ENCODE measurements at regions not wholly inside any gene's neighbourhood (a gene's known extent, or its start where the extent isn't known, plus 50 kb on each side); places are given as distances from the start of the nearest gene placed in this dataset.

DNA sequence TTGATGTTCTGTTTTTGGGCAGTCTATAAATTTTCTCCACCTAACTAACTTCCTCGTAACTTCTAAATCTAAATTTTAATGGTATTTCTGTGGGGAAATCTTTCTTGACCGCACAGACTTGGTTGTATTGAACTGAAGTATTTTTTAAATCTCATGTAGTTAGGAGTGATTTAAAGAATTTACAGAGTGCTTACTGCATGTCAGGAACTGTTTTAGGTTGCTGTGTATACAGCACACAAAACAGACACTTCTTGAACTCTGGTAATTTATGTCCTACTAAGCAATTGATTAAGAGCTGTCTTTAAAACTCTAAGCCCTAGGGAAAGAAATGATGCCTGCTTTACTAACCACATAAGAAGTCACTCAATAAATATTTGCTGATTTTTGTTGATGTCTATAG, 1350.2 kb downstream of the ZPLD1 start:
- DNase-seq: no peak
- no peak overlapping the region for H3K4me3 ChIP-seq (ENCODE audit: low read length)
- H3K9me2 ChIP-seq (replicated peaks; ENCODE audit: insufficient read depth, low read length): no peaks in the 10 kb centered on the region
- no peaks in the 10 kb centered on the region for H3K9me3 ChIP-seq (replicated peaks; ENCODE audit: insufficient read depth, low read length)
- no peak overlapping the region for H3K27ac ChIP-seq (ENCODE audit: low read length)
- no peak for TF ChIP-seq EZH2phosphoT487 (IDR thresholded peaks at IDR 0.05; ENCODE audit: low read length)
- TF ChIP-seq, protein P1, sequence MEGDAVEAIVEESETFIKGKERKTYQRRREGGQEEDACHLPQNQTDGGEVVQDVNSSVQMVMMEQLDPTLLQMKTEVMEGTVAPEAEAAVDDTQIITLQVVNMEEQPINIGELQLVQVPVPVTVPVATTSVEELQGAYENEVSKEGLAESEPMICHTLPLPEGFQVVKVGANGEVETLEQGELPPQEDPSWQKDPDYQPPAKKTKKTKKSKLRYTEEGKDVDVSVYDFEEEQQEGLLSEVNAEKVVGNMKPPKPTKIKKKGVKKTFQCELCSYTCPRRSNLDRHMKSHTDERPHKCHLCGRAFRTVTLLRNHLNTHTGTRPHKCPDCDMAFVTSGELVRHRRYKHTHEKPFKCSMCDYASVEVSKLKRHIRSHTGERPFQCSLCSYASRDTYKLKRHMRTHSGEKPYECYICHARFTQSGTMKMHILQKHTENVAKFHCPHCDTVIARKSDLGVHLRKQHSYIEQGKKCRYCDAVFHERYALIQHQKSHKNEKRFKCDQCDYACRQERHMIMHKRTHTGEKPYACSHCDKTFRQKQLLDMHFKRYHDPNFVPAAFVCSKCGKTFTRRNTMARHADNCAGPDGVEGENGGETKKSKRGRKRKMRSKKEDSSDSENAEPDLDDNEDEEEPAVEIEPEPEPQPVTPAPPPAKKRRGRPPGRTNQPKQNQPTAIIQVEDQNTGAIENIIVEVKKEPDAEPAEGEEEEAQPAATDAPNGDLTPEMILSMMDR (IDR thresholded peaks at IDR 0.05; ENCODE audit: low read length): no peak
- TF ChIP-seq EZH2 (optimal IDR thresholded peaks at IDR 0.05; ENCODE audit: low read depth, low read length): no peak
- H3F3A ChIP-seq (ENCODE audit: insufficient read depth, low read length): no peaks in the 10 kb centered on the region
- H3K79me2 ChIP-seq (ENCODE audit: low read length): no peaks in the 10 kb centered on the region
- no peak overlapping the region for H2AFZ ChIP-seq (ENCODE audit: low read length)
- H3K4me1 ChIP-seq (ENCODE audit: low read length): no peaks in the 10 kb centered on the region
- no peaks in the 10 kb centered on the region for H3K36me3 ChIP-seq (replicated peaks; ENCODE audit: insufficient read depth, low read length)
- H3K27me3 ChIP-seq (replicated peaks; ENCODE audit: insufficient read depth, low read length): no peaks in the 10 kb centered on the region
- no peaks in the 10 kb centered on the region for H4K20me1 ChIP-seq (ENCODE audit: insufficient read depth, low read length)
- no peak overlapping the region for H3K9ac ChIP-seq (ENCODE audit: low read length)
- no peak overlapping the region for H3K4me2 ChIP-seq (ENCODE audit: low read depth, low read length)

DNA sequence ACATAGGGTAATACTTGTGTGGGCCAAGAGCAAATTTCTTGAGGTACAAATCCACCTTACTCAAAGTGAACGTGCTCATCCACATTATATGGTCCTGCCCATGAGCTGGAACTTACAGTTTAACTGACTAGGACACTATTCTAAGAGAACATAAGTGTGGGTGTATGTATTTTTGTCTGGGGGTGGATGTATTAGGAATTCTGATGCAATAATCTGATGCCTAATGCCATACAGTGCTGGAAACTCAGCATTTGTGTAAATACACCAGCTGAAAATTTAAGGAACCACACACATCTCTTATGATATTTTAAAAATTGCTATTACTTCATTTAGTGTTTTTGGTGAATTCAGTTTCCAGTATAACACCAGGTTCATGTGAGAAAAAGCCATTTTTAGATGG, 1350.7 kb downstream of the ZPLD1 start:
- Histone ChIP-seq H3K9me3 (replicated peaks; ENCODE audit: insufficient read depth, low read length) (no peaks in the 10 kb centered on the region), H3K27me3 (replicated peaks; ENCODE audit: insufficient read depth, low read length) (no peaks in the 10 kb centered on the region), H3K9me2 (replicated peaks; ENCODE audit: insufficient read depth, low read length) (no peaks in the 10 kb centered on the region), H3K4me3 (ENCODE audit: low read length) (no peak overlapping the region), H3K27ac (ENCODE audit: low read length) (no peak overlapping the region), H2AFZ (ENCODE audit: low read length) (no peak overlapping the region), H4K20me1 (ENCODE audit: insufficient read depth, low read length) (no peaks in the 10 kb centered on the region), H3F3A (ENCODE audit: insufficient read depth, low read length) (no peaks in the 10 kb centered on the region), H3K9ac (ENCODE audit: low read length) (no peak overlapping the region), H3K4me1 (ENCODE audit: low read length) (no peaks in the 10 kb centered on the region), H3K36me3 (replicated peaks; ENCODE audit: insufficient read depth, low read length) (no peaks in the 10 kb centered on the region), H3K79me2 (ENCODE audit: low read length) (no peaks in the 10 kb centered on the region), H3K4me2 (ENCODE audit: low read depth, low read length) (no peak overlapping the region)
- DNase-seq: no peak
- TF ChIP-seq, protein P1 (IDR thresholded peaks at IDR 0.05; ENCODE audit: low read length): no peak
- TF ChIP-seq EZH2 (optimal IDR thresholded peaks at IDR 0.05; ENCODE audit: low read depth, low read length): no peak
- TF ChIP-seq EZH2phosphoT487 (IDR thresholded peaks at IDR 0.05; ENCODE audit: low read length): no peak

DNA sequence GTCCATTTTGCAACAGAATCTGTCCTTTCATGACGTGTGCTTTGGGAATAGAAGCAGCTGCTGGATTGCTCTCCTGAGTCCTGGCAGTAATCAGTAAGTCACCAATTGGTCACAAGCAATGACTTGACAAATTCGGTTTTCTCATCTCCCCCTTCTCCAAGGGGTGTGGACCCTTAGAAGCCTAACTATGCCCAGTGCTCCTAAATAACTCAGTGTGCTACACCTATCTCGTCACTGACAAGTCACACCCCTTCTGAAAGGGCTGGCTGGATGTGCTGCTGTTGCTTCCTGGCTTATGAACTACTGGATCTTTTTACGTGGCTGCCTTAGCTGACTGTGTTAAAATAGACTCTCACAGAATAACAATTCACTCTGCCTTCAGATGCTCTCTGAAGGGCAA, 1351.5 kb downstream of the ZPLD1 start:
- Histone ChIP-seq H4K20me1 (ENCODE audit: insufficient read depth, low read length) (no peaks in the 10 kb centered on the region), H3K79me2 (ENCODE audit: low read length) (no peaks in the 10 kb centered on the region), H3K27me3 (replicated peaks; ENCODE audit: insufficient read depth, low read length) (no peaks in the 10 kb centered on the region), H3F3A (ENCODE audit: insufficient read depth, low read length) (no peaks in the 10 kb centered on the region), H3K4me3 (ENCODE audit: low read length) (no peak overlapping the region), H3K4me2 (ENCODE audit: low read depth, low read length) (no peak overlapping the region), H3K9me3 (replicated peaks; ENCODE audit: insufficient read depth, low read length) (no peaks in the 10 kb centered on the region), H3K9me2 (replicated peaks; ENCODE audit: insufficient read depth, low read length) (no peaks in the 10 kb centered on the region), H3K36me3 (replicated peaks; ENCODE audit: insufficient read depth, low read length) (no peaks in the 10 kb centered on the region), H3K27ac (ENCODE audit: low read length) (no peak overlapping the region), H2AFZ (ENCODE audit: low read length) (no peak overlapping the region), H3K4me1 (ENCODE audit: low read length) (no peaks in the 10 kb centered on the region), H3K9ac (ENCODE audit: low read length) (no peak overlapping the region)
- DNase-seq: no peak
- TF ChIP-seq EZH2phosphoT487 (IDR thresholded peaks at IDR 0.05; ENCODE audit: low read length) (no peak), EZH2 (optimal IDR thresholded peaks at IDR 0.05; ENCODE audit: low read depth, low read length) (no peak)

- DNase-seq: no peak
- TF ChIP-seq EZH2phosphoT487 (IDR thresholded peaks at IDR 0.05; ENCODE audit: low read length) (no peak), EZH2 (optimal IDR thresholded peaks at IDR 0.05; ENCODE audit: low read depth, low read length) (no peak)
- TF ChIP-seq, protein P1 (IDR thresholded peaks at IDR 0.05; ENCODE audit: low read length): no peak
- H3F3A ChIP-seq (ENCODE audit: insufficient read depth, low read length): no peaks in the 10 kb centered on the region
- H3K9ac ChIP-seq (ENCODE audit: low read length): no peak overlapping the region
- H3K79me2 ChIP-seq (ENCODE audit: low read length): no peaks in the 10 kb centered on the region
- H3K4me2 ChIP-seq (ENCODE audit: low read depth, low read length): no peak overlapping the region
- no peaks in the 10 kb centered on the region for H3K36me3 ChIP-seq (replicated peaks; ENCODE audit: insufficient read depth, low read length)
- no peaks in the 10 kb centered on the region for H4K20me1 ChIP-seq (ENCODE audit: insufficient read depth, low read length)
- H3K4me1 ChIP-seq (ENCODE audit: low read length): no peaks in the 10 kb centered on the region
- no peaks in the 10 kb centered on the region for H3K27me3 ChIP-seq (replicated peaks; ENCODE audit: insufficient read depth, low read length)
- no peaks in the 10 kb centered on the region for H3K9me2 ChIP-seq (replicated peaks; ENCODE audit: insufficient read depth, low read length)
- H2AFZ ChIP-seq (ENCODE audit: low read length): no peak overlapping the region
- no peaks in the 10 kb centered on the region for H3K9me3 ChIP-seq (replicated peaks; ENCODE audit: insufficient read depth, low read length)
- no peak overlapping the region for H3K4me3 ChIP-seq (ENCODE audit: low read length)
- H3K27ac ChIP-seq (ENCODE audit: low read length): no peak overlapping the region
Measured at GRCh38 chr3:103787164-103787871, 1352.5 kb downstream of the ZPLD1 start.

All from MM.1S (cell line).